Pulmonary artery endothelial cell (primary cell): ENCODE measurements at regions not wholly inside any gene's neighbourhood (a gene's known extent, or its start where the extent isn't known, plus 50 kb on each side); places are given as distances from the start of the nearest gene placed in this dataset.
A peak's percentile ranks its signal among the peaks of the same experiment; 100 is the strongest.
"Not testable (repeated sequence)": the region's sequence is repeated elsewhere in the genome, so short reads cannot be mapped to it uniquely, and the experiment has no call there.

Experiments used
- DNase-seq: peaks from one replicate; pipeline ENCODE4 v3.0.0-alpha.2; 2011; ENCODE audit warnings: low read depth, low spot score

DNA sequence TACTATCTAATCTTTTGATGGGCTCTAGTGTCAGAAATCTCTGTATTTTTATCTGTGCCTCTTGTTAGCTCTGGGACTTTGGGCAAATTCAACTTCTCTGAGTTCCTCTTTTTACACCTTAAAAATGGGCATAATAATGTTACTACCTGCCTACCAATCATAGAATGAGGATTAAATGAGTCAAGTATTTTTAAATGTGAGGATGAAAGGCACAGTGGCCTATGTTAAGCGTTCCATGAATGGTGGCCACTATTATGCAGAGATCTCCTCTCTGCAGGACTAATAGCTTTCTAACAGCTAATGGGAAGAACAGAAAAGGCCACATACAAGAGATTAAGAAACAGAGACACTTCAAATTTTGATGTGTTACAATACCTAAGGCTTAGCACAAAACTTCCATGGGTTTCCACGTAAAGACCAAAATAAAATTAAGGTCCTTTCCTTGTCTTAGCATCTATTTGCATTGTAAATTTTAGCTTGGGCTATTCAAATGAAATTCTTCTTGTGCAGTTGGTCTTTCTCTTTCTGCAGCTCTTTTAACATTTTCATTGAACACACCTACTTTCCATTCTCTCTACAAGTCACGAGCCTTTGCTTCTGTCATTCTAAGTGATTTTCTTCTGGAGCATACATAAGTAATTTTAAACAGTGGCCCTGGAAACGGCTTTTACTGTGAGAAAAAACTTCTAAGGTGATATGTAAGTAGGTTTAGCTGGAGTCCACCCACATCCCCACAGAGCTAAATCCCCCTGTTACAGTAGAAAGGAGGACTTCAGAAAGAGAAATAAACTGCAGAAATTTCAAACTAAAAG is 117.9 kb upstream of the MED14 start:
- DNase-seq: no peak

- DNase-seq: no peak
Measured at GRCh38 chrX:40853816-40854123, 118.4 kb upstream of the MED14 start.

- no peak for DNase-seq
Measured at GRCh38 chrX:40854242-40854641, 118.9 kb upstream of the MED14 start.

DNA sequence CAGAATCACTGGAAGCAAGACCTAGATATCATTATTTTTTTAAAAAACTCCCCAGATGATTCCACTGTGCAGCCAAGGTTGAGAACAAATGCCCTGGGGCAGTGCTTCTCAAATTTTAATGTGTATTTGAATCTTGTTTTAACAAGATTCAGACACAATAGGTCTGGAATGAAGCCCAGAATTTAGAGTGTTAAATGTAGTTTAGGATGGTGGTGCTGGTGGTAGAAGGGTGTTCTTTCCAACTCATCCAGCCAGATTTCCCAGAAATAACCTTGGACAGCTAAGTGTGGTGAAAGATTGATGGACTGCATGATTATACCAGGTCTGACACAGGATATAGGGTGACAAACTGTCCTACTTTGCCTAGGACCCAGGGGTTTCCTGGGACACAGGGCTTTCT is 120.1 kb upstream of the MED14 start:
- no peak for DNase-seq

DNA sequence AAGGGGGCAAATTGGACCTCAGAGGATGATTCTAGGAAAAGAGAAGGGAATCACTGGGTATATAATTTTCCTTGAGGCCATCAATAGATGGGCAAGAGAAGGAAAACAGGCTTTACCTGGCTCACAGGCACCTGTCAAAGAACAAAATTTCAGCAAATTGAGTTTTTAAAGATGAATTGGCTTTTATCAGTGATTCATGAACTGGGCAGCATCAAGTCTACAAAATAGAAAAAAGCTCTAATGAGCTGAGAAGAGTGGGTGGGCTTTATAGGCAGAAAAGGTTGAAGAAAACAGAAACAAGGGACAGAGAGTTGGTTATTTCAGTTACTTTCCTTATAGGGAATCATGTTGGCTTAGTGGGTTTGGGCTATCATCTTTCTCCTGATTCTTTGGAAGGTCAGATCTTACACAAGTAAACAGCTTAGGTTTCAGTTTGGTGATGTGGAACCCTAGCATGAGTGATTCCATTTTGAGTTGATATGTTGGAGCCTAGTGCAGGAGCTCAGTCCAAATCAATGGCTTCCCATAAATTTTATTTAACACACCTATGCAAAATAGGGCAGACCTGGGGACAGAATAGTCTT is 120.7 kb upstream of the MED14 start:
- DNase-seq: no peak

DNA sequence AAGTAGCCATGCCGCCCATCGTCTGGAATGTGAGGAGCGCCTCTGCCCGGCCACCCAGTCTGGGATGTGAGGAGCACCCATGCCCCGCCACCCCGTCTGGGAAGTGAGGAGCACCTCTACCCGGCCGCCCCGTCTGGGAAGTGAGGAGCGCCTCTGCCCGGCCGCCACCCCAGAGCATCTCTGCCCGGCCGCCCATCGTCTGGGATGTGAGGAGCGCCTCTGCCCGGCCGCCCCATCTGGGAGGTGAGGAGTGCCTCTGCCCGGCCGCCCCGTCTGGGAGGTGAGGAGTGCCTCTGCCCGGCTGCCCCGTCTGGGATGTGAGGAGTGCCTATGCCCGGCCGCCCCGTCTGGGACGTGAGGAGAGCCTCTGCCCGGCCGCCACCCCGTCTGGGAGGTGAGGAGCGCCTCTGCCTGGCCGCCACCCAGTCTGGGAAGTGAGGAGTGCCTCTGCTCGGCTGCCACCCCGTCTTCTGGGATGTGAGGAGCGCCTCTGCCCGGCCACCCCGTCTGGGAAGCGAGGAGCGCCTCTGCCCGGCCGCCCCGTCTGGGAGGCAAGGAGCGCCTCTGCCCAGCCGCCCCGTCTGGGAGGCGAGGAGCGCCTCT is 126.7 kb upstream of the MED14 start:
- not testable (repeated sequence) for DNase-seq

- not testable (repeated sequence) for DNase-seq
Measured at GRCh38 chrX:40863260-40863659, 127.9 kb upstream of the MED14 start.

DNA sequence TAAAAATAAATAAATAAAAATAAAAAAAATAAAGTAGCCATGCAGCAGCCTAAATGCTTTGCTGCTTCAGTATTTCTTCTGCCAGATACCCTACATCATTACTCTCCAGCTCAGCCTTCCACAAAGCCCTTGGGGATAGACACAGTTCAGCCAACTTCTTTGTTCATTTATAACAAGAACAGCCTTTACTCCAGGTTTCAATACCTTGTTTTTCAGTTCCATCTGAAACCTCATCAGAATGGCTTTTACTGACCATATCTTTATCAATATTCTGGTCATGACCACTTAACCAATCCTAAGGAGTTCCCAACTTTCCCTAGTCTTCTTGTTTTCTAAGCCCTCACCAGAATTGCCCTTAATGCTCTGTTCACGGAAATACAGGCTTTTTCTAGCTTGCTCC is 128.3 kb upstream of the MED14 start:
- no peak for DNase-seq

DNA sequence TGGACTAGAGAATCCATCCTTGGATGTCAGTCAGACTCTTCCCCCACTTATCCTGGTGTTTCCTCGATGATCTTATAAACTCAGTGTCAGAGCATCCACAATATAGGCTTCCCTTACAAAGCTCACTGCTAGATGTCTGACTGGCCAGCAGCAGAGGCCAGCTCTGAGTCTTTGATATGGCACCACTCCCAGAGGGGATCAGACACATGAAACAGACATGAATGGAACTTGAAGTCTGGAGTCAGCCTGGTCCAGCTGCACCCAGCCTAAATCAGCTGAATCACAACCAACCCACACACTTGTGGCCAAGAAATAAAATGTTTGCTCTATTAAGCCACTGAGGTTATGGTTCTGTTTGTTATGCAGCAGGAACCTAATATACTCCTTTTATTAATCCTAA is 129.6 kb upstream of the MED14 start:
- DNase-seq: no peak

- DNase-seq: no peak
Measured at GRCh38 chrX:40866893-40867292, 131.6 kb upstream of the MED14 start.

- peak; percentile 43 for DNase-seq
Measured at GRCh38 chrX:40867352-40867751, 132.0 kb upstream of the MED14 start.

DNA sequence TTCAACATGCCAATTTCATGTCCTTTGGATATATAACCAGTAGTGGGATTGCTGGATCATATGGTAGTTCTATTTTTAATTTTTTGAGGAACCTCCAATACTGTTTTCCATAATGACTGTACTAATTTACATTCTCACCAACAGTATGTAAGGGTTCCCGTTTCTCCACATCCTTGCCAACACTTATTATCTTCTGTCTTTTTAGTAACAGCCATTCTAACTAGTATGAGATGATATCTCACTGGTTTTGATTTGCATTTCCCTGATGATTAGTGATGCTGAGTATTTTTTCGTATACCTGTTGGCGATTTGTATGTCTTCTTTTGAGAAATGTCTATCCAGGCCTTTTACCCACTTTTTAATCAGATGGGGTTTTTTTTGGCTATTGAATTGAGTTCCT is 133.5 kb upstream of the MED14 start:
- no peak for DNase-seq

GRCh38 chrX:40870982-40871381 is 135.6 kb upstream of the MED14 start:
- DNase-seq: not testable (repeated sequence)

DNA sequence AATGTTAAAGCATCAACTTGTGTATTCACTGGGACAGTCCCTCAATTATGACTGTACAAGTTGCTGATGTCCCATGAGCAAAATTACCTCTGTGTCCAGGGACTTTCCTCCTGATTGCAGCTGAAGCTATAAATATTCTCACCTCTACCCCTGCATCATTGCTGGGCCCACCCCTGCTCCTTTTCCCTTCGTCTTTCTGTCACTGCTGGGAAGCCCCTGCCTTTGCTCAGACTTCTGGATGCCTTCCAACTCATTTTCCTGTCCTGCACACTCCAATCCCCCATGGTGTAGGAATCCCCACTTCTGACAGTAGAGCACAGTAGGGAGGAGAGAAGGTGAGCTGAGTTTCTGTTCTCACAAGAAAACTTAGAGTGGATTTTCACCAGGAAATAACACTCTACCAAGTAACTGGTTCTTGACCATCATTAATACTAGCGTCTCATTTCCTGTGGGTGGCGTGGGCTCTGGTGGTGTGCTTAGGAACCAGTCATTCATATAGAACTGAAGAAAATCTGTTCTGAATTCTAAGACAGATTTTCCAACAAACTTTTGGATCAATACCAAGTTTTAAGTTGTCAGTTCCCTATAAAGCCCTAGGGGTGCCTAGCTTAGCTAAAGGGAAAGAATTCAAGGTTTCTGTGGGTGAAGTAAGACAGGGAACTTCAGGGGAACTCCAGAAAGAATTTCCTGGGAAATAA is 136.2 kb upstream of the MED14 start:
- no peak for DNase-seq

GRCh38 chrX:40872351-40872750 is 137.0 kb upstream of the MED14 start:
- DNase-seq: no peak

DNA sequence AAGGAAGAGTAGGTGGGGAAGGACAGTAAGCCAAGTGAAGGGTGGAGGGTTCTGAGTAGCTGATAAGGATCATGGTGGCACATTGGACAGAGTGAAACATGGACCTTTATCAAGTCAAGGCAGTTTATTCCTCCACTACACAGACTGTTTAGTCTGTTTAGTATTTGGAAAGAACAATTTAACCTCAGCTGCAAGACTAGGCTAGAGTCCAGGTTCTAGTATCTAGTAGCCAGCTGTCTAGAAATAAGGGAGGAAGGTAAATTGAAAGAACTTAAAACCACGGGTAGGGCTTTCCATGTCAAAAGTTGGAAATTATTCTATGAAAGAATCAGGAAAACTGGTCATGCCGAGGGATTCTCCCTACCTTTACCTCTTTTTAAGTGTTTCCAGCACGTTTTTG is 140.1 kb upstream of the MED14 start:
- no peak for DNase-seq

- DNase-seq: no peak
Measured at GRCh38 chrX:40877887-40878286, 142.5 kb upstream of the MED14 start.

DNA sequence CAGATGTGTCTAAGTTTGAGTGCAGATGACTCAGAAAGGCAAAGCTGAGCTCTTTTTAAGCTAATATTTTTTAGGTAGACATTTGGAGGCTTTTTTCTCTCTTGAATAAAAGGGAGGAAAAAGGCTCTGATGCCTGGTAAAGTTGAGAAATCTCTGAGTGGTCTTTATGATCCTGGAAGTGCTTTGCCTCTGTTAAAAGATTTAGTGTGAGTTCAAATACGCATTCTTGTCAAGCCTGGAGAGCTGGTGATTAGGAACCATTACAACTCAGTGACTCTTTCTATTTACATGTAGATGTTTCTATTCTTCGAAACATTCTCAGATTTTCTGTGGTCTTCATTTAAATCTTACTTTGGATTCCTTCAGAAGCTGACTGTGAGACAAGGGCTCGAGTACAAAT is 143.4 kb upstream of the MED14 start:
- no peak for DNase-seq

DNA sequence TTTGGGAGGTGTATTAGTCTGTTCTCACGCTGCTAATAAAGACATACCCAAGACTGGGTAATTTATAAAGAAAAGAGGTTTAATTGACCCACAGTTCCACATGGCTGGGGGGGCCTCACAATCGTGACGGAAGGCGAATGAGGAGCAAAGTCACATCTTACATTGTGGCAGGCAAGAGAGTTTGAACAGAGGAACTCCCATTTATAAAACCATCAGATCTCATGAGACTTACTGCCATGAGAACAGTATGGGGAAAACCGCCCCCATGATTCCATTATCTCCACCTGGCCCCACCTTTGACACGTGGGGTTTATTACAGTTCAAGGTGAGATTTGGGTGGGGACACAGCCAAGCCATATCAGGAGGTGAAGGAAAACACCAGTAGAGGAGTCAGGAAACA is 143.8 kb upstream of the MED14 start:
- DNase-seq: not testable (repeated sequence)

DNA sequence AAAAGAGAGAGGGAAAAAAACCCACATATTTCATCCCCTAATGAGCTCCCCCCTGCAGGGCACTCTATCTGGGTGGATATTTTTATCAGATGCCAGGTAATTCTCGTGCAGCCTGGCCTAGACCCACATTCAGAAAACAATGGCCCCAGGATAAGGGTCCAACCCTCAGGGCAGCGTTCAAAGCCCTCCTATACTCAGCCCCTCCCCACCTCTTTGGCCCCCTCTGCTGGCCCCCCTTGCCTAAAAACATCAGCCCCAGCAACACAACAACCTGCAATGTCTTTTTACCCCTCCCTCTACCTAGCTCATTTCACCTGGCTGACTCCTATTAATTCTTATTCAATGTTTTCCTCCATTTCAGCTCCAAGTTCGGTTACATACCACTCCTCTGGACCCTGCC is 145.4 kb upstream of the MED14 start:
- no peak for DNase-seq

GRCh38 chrX:40883021-40883619 is 147.8 kb upstream of the MED14 start:
- no peak for DNase-seq

- DNase-seq: no peak
Measured at GRCh38 chrX:40885989-40886388, 150.6 kb upstream of the MED14 start.
